ENCODE measurements at regions not wholly inside any gene's neighbourhood (a gene's known extent, or its start where the extent isn't known, plus 50 kb on each side); places are given as distances from the start of the nearest gene placed in this dataset.

DNA sequence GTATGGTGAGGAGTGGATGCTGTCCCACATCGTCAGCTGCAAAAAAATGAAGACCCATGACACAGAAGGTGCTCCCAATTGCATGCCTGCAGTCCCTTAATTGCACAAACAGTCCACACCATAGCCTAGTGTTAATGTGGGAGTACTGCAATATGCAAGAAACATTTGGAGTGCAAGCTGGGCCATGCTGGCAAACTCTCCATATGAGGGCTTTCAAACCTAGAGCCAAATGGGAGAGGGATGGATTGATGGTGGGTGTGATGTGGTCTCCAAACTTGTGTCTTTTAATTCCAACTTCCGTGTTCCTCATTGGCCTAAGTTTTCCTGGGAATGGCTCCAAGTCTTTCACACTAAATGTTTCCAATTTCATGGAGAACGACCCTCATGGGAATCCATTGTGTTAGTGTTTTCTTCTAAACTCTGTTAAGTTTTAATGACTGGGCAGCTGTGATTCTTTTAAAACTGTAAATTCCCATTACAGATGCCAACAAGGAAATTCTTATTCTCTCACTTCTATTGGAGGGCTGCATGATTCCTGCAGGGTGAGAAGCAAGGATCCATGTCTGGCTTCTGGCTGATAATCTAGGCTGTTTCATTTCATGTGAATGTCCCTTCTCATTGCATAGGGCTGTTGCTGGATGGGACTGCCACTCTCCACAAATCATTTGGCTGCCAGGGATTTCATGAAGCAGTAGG lies 745.3 kb upstream of the TSPY4 start:
- no peak for TF ChIP-seq CTCF (IDR thresholded peaks at IDR 0.05)
- TF ChIP-seq POLR2A (IDR thresholded peaks at IDR 0.05), result no peak
- no peak for TF ChIP-seq POLR2AphosphoS5 (IDR thresholded peaks at IDR 0.05)
- TF ChIP-seq EP300 (IDR thresholded peaks at IDR 0.05), result no peak

Data from stomach (tissue), 4 donors.